GM10266 (cell line): ENCODE measurements at regions not wholly inside any gene's neighbourhood (a gene's known extent, or its start where the extent isn't known, plus 50 kb on each side); places are given as distances from the start of the nearest gene placed in this dataset.

Experiments
- DNase-seq: peaks from one replicate; pipeline ENCODE4 v3.0.0; 2012; ENCODE audit errors: extremely low spot score
- CTCF ChIP-seq: IDR thresholded peaks from 2 replicates; pipeline ENCODE4 v1.5.1; 2012; ENCODE audit warnings: mild to moderate bottlenecking, low read depth; ENCODE audit not compliant: control insufficient read depth, insufficient read depth; ENCODE audit errors: missing control alignments

GRCh38 chr13:55263045-55263444 is 1877.7 kb upstream of the PRR20A start:
- no peak for TF ChIP-seq CTCF
- DNase-seq: no peak

GRCh38 chr13:55266644-55267043 is 1874.1 kb upstream of the PRR20A start:
- TF ChIP-seq CTCF: no peak
- no peak for DNase-seq

GRCh38 chr13:55298201-55298600 is 1842.5 kb upstream of the PRR20A start:
- no peak for TF ChIP-seq CTCF
- DNase-seq: no peak

GRCh38 chr13:55302568-55302967 is 1838.2 kb upstream of the PRR20A start:
- no peak for DNase-seq
- no peak for TF ChIP-seq CTCF

GRCh38 chr13:55307909-55308308 is 1832.8 kb upstream of the PRR20A start:
- no peak for DNase-seq
- no peak for TF ChIP-seq CTCF

- no peak for TF ChIP-seq CTCF
- no peak for DNase-seq
These were observed 1798.8 kb upstream of the PRR20A start for GRCh38 chr13:55341891-55342290.

- DNase-seq: no peak
- no peak for TF ChIP-seq CTCF
These were observed 1795.5 kb upstream of the PRR20A start for GRCh38 chr13:55345224-55345623.

GRCh38 chr13:55347528-55347927 is 1793.2 kb upstream of the PRR20A start:
- no peak for DNase-seq
- TF ChIP-seq CTCF: no peak
